Erythroblast (primary cell): ENCODE measurements at regions not wholly inside any gene's neighbourhood (a gene's known extent, or its start where the extent isn't known, plus 50 kb on each side); places are given as distances from the start of the nearest gene placed in this dataset.

Source experiments
- GATA1 ChIP-seq: IDR thresholded peaks from 2 replicates; pipeline ENCODE4 v1.6.1; 2011; ENCODE audit warnings: low read depth, mild to moderate bottlenecking, control low read depth, low read length, moderate library complexity
- POLR2A ChIP-seq: IDR thresholded peaks from 2 replicates; pipeline ENCODE4 v1.6.1; 2011; ENCODE audit warnings: mild to moderate bottlenecking, low read length

- no peak for TF ChIP-seq POLR2A
- no peak for TF ChIP-seq GATA1
Measured at GRCh38 chr14:42854061-42854460, 1247.4 kb downstream of the LRFN5 start.
